HEK293 (cell line): ENCODE measurements at regions not wholly inside any gene's neighbourhood (a gene's known extent, or its start where the extent isn't known, plus 50 kb on each side); places are given as distances from the start of the nearest gene placed in this dataset.

Source experiments
- CTCF ChIA-PET: fragments of 350-600 bp; formaldehyde crosslinking; extraction: SDS; loops from one replicate; lab custom pipeline; 2021; ENCODE audit warnings: antibody characterized with exemption; lab: Yijun Ruan, JAX
- POLR2A ChIA-PET: fragments of 300-600 bp; formaldehyde crosslinking; extraction: SDS; loops from one replicate; lab custom pipeline; 2020; ENCODE audit warnings: antibody characterized with exemption, inconsistent platforms; lab: Yijun Ruan, JAX
- H3K27ac ChIP-seq: fragments of 200-500 bp; sonication (Bioruptor generic); 2 replicates; pipeline ENCODE4 v1.5.1; 2014; ENCODE audit warnings: low read depth, low read length, control low read depth, inconsistent platforms; ENCODE audit errors: extremely low read depth
- H3K36me3 ChIP-seq, 2 experiments: fragments of 200-500 bp in 1 of 2; sonication (Bioruptor generic) in 1 of 2; 1 replicate in 1 of 2; 2 replicates in 1 of 2; pipeline ENCODE4 v1.5.1; 2014 to 2017; ENCODE audit warnings: inconsistent platforms in 2 of 2, low read length in 2 of 2; ENCODE audit not compliant: control insufficient read depth in 2 of 2, insufficient read depth in 1 of 2
- H3K4me1 ChIP-seq: fragments of 200-500 bp; sonication (Bioruptor generic); 2 replicates; pipeline ENCODE4 v1.5.1; 2014; ENCODE audit warnings: mild to moderate bottlenecking, low read length, inconsistent platforms; ENCODE audit not compliant: control insufficient read depth, insufficient read depth
- H3K4me3 ChIP-seq: 2 replicates; pipeline ENCODE4 v1.5.1; 2011; ENCODE audit warnings: low read depth, mild to moderate bottlenecking, control low read depth, low read length, moderate library complexity
- H3K9me3 ChIP-seq: fragments of 200-500 bp; sonication (Bioruptor generic); 2 replicates; pipeline ENCODE4 v1.5.1; 2014; ENCODE audit warnings: low read depth, low read length, inconsistent platforms; ENCODE audit not compliant: control insufficient read depth, insufficient read depth
- KLF16 ChIP-seq: fragments of 450-650 bp; formaldehyde crosslinking; IDR thresholded peaks from 2 replicates; pipeline ENCODE4 v1.5.1; 2017; ENCODE audit warnings: missing biosample characterization, missing genetic modification characterization
- OVOL3 ChIP-seq: fragments of 450-650 bp; formaldehyde crosslinking; IDR thresholded peaks from 2 replicates; pipeline ENCODE4 v1.5.1; 2016; ENCODE audit warnings: missing biosample characterization, missing genetic modification characterization
- ZBTB1 ChIP-seq: fragments of 450-650 bp; formaldehyde crosslinking; IDR thresholded peaks from 2 replicates; pipeline ENCODE4 v1.5.1; 2016; ENCODE audit warnings: missing biosample characterization, missing genetic modification characterization
- ZBTB21 ChIP-seq: fragments of 450-650 bp; formaldehyde crosslinking; IDR thresholded peaks from 2 replicates; pipeline ENCODE4 v1.5.1; 2017; ENCODE audit warnings: missing biosample characterization, missing genetic modification characterization
- ZNF132 ChIP-seq: fragments of 450-650 bp; formaldehyde crosslinking; IDR thresholded peaks from 2 replicates; pipeline ENCODE4 v1.5.1; 2017; ENCODE audit warnings: missing biosample characterization, missing genetic modification characterization, borderline replicate concordance
- ZNF155 ChIP-seq: fragments of 450-650 bp; formaldehyde crosslinking; IDR thresholded peaks from 2 replicates; pipeline ENCODE4 v1.5.1; 2016; ENCODE audit warnings: missing biosample characterization, missing genetic modification characterization
- ZNF16 ChIP-seq: fragments of 450-650 bp; formaldehyde crosslinking; IDR thresholded peaks from 2 replicates; pipeline ENCODE4 v1.5.1; 2016; ENCODE audit warnings: low read depth, missing biosample characterization, missing genetic modification characterization
- ZNF2 ChIP-seq: fragments of 450-650 bp; formaldehyde crosslinking; IDR thresholded peaks from 2 replicates; pipeline ENCODE4 v1.5.1; 2016; ENCODE audit warnings: missing biosample characterization, missing genetic modification characterization
- ZNF24 ChIP-seq: fragments of 450-650 bp; formaldehyde crosslinking; IDR thresholded peaks from 2 replicates; pipeline ENCODE4 v1.5.1; 2016; ENCODE audit warnings: missing biosample characterization, missing genetic modification characterization
- ZNF248 ChIP-seq: fragments of 450-650 bp; formaldehyde crosslinking; IDR thresholded peaks from 2 replicates; pipeline ENCODE4 v1.5.1; 2017; ENCODE audit warnings: missing biosample characterization, missing genetic modification characterization
- ZNF302 ChIP-seq: fragments of 450-650 bp; formaldehyde crosslinking; IDR thresholded peaks from 2 replicates; pipeline ENCODE4 v1.5.1; 2016; ENCODE audit warnings: missing biosample characterization, missing genetic modification characterization, low read depth
- ZNF324 ChIP-seq: fragments of 450-650 bp; formaldehyde crosslinking; IDR thresholded peaks from 2 replicates; pipeline ENCODE4 v1.5.1; 2016; ENCODE audit warnings: missing biosample characterization, missing genetic modification characterization
- ZNF416 ChIP-seq: fragments of 450-650 bp; formaldehyde crosslinking; IDR thresholded peaks from 2 replicates; pipeline ENCODE4 v1.5.1; 2016; ENCODE audit warnings: missing biosample characterization, missing genetic modification characterization
- ZNF423 ChIP-seq: fragments of 450-650 bp; formaldehyde crosslinking; IDR thresholded peaks from 2 replicates; pipeline ENCODE4 v1.5.1; 2016; ENCODE audit warnings: missing biosample characterization, missing genetic modification characterization
- ZNF558 ChIP-seq: fragments of 450-650 bp; formaldehyde crosslinking; IDR thresholded peaks from 2 replicates; pipeline ENCODE4 v1.5.1; 2016; ENCODE audit warnings: missing biosample characterization, missing genetic modification characterization
- ZNF560 ChIP-seq: fragments of 450-650 bp; formaldehyde crosslinking; IDR thresholded peaks from 2 replicates; pipeline ENCODE4 v1.5.1; 2017; ENCODE audit warnings: missing biosample characterization, missing genetic modification characterization, borderline replicate concordance
- ZNF629 ChIP-seq: fragments of 450-650 bp; formaldehyde crosslinking; IDR thresholded peaks from 2 replicates; pipeline ENCODE4 v1.5.1; 2017; ENCODE audit warnings: missing biosample characterization, missing genetic modification characterization
- ZNF76 ChIP-seq: fragments of 450-650 bp; formaldehyde crosslinking; IDR thresholded peaks from 2 replicates; pipeline ENCODE4; 2016; ENCODE audit warnings: low read depth, missing biosample characterization, missing genetic modification characterization, borderline replicate concordance
- ZNF843 ChIP-seq: fragments of 450-650 bp; formaldehyde crosslinking; IDR thresholded peaks from 2 replicates; pipeline ENCODE4 v1.5.1; 2016; ENCODE audit warnings: missing biosample characterization, missing genetic modification characterization
- ZSCAN23 ChIP-seq: fragments of 450-650 bp; formaldehyde crosslinking; IDR thresholded peaks from 2 replicates; pipeline ENCODE4 v1.5.1; 2016; ENCODE audit warnings: missing biosample characterization, missing genetic modification characterization
- TF ChIP-seq, protein P1 (sequence below): IDR thresholded peaks from 2 replicates; pipeline ENCODE4 v1.6.1; 2011; ENCODE audit warnings: mild to moderate bottlenecking, low read depth, low read length, borderline replicate concordance
- TF ChIP-seq, protein P2 (sequence below): fragments of 450-650 bp; formaldehyde crosslinking; IDR thresholded peaks from 2 replicates; pipeline ENCODE4 v1.5.1; 2016; ENCODE audit warnings: missing biosample characterization, missing genetic modification characterization
- TF ChIP-seq, protein P3 (sequence below): fragments of 450-650 bp; IDR thresholded peaks from 2 replicates; pipeline ENCODE4 v1.5.1; 2018; ENCODE audit warnings: missing biosample characterization, mild to moderate bottlenecking, missing genetic modification characterization

DNA sequence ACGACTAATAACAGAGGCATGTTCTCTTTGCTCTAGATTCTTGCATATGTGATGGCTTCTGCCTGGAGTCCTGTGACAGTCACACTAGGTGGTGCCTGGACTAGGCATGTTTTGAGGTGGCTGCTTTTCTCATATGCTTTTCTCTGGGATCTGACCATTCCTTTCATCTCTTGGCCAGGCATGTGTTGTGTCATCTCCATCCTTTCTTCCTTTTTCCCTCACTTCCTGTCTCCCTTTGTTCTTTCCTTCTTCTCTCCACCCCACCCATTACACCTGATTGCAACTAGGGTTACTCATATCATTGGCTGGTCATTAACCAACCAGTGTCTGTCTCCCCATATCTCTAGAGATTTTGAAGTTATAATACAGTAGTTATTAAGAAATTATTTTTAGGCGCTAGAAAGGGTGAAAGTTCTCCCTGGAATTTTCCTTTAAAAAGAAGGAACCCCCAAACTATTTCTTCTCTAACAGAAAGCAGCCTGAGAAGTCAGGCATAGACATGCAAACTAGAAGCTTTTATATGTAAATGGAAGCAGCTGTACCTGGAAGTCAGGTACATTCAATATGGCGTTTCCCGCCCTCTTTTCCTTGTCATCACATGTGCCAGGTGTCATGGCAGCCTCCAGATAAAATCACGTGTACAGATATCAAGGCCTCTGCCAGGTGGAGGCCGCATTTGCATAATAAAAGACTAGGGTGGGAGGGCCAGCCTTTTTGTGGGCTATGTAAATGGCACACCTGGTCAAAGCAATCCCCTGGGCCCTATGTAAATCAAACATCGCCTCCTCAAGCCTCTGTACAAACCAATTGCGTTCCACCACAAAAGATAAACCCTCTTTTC, 220.4 kb upstream of the MEX3C start:
- Histone ChIP-seq H3K4me3 (no peak overlapping the region), H3K27ac (no peak overlapping the region), H3K9me3 (no peaks in the 10 kb centered on the region), H3K36me3 (no peaks in the 10 kb centered on the region), H3K4me1 (no peaks in the 10 kb centered on the region)
- CTCF ChIA-PET: no interaction called here
- POLR2A ChIA-PET: no interaction called here
- TF ChIP-seq ZNF16 (tag by site-specific recombination): no peak
- TF ChIP-seq ZNF132 (tag by site-specific recombination): no peak
- TF ChIP-seq, protein P1, sequence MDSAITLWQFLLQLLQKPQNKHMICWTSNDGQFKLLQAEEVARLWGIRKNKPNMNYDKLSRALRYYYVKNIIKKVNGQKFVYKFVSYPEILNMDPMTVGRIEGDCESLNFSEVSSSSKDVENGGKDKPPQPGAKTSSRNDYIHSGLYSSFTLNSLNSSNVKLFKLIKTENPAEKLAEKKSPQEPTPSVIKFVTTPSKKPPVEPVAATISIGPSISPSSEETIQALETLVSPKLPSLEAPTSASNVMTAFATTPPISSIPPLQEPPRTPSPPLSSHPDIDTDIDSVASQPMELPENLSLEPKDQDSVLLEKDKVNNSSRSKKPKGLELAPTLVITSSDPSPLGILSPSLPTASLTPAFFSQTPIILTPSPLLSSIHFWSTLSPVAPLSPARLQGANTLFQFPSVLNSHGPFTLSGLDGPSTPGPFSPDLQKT: no peak
- TF ChIP-seq ZBTB21: no peak
- TF ChIP-seq ZNF324: no peak
- no peak for TF ChIP-seq ZNF302
- 0 out of 2 replicates have a peak, but pooled peaks have one; percentile 14 for TF ChIP-seq OVOL3
- no peak for TF ChIP-seq ZSCAN23 (tag by site-specific recombination)
- no peak for TF ChIP-seq ZNF248 (tag by site-specific recombination)
- TF ChIP-seq, all 188 proteins: peak for 1

DNA sequence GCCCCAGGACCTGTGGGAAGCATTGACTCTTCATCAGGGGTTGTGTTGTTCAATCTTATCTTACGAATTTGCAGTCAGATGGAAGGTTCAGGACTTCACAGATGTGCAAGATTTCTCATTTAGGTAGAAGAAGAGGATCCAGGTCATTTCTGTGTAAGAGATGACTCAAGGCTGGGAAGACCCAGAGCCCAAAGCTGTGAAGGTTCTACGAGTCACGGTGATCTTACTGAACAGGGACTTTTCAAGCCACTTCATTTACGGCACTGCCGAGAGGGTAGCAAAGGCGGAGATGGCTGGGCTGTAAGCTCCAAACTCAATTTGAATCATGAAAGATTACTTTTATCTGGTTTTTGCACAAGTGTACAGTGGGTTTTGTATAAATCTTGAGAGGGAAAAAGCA, 228.0 kb upstream of the MEX3C start:
- H3K4me1 ChIP-seq: no peaks in the 10 kb centered on the region
- no peaks in the 10 kb centered on the region for H3K36me3 ChIP-seq
- H3K9me3 ChIP-seq: no peaks in the 10 kb centered on the region
- no peak for TF ChIP-seq ZNF416 (tag by site-specific recombination)
- TF ChIP-seq ZNF155 (tag by site-specific recombination): no peak
- TF ChIP-seq, protein P1: no peak
- TF ChIP-seq, protein P2, sequence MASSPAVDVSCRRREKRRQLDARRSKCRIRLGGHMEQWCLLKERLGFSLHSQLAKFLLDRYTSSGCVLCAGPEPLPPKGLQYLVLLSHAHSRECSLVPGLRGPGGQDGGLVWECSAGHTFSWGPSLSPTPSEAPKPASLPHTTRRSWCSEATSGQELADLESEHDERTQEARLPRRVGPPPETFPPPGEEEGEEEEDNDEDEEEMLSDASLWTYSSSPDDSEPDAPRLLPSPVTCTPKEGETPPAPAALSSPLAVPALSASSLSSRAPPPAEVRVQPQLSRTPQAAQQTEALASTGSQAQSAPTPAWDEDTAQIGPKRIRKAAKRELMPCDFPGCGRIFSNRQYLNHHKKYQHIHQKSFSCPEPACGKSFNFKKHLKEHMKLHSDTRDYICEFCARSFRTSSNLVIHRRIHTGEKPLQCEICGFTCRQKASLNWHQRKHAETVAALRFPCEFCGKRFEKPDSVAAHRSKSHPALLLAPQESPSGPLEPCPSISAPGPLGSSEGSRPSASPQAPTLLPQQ (tag by site-specific recombination): no peak
- TF ChIP-seq, protein P3, sequence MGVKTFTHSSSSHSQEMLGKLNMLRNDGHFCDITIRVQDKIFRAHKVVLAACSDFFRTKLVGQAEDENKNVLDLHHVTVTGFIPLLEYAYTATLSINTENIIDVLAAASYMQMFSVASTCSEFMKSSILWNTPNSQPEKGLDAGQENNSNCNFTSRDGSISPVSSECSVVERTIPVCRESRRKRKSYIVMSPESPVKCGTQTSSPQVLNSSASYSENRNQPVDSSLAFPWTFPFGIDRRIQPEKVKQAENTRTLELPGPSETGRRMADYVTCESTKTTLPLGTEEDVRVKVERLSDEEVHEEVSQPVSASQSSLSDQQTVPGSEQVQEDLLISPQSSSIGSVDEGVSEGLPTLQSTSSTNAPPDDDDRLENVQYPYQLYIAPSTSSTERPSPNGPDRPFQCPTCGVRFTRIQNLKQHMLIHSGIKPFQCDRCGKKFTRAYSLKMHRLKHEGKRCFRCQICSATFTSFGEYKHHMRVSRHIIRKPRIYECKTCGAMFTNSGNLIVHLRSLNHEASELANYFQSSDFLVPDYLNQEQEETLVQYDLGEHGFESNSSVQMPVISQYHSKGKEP: no peak
- no peak for TF ChIP-seq KLF16 (tag by site-specific recombination)
- TF ChIP-seq ZNF558 (tag by site-specific recombination): no peak
- TF ChIP-seq, all 188 proteins: peak for 0
- H3K4me3 ChIP-seq: no peak overlapping the region
- no peak overlapping the region for H3K27ac ChIP-seq
- CTCF ChIA-PET: no interaction called here
- POLR2A ChIA-PET: no interaction called here

DNA sequence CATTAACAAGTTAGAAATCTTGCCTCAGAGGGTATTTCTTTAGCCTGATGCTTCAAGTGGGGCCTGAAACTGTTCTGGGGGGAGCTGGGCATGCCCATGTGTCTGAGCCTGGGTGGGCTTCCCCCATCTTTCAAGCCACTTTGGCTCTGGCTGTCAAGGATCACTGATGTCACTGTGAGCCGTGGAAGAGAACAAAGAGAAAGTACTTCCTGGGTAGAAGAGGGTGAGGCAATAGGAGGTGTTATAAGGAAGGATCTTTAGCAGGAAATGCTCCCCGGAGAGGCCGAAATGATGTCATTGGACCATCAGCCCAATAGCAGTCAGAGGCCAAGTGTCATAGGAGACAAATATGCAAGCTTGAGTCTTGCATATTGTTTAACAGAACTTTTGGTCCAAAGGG, 228.4 kb upstream of the MEX3C start:
- H3K36me3 ChIP-seq: no peaks in the 10 kb centered on the region
- no peaks in the 10 kb centered on the region for H3K9me3 ChIP-seq
- no peak overlapping the region for H3K27ac ChIP-seq
- ChIA-PET POLR2A (no interaction called here), CTCF (no interaction called here)
- no peaks in the 10 kb centered on the region for H3K4me1 ChIP-seq
- no peak overlapping the region for H3K4me3 ChIP-seq
- TF ChIP-seq, protein P3: no peak
- no peak for TF ChIP-seq ZNF560 (tag by site-specific recombination)
- TF ChIP-seq ZNF2 (tag by site-specific recombination): no peak
- no peak for TF ChIP-seq ZBTB1
- no peak for TF ChIP-seq ZNF76
- TF ChIP-seq ZNF423 (tag by site-specific recombination): no peak
- TF ChIP-seq ZNF629 (tag by site-specific recombination): no peak
- TF ChIP-seq ZNF24: no peak
- no peak for TF ChIP-seq ZNF843 (tag by site-specific recombination)
- no peak for TF ChIP-seq ZNF416 (tag by site-specific recombination)
